Activated CD8-positive, alpha-beta memory T cell treated with anti-CD3 and anti-CD28 coated beads for 48 hours (primary cell): ENCODE measurements at regions not wholly inside any gene's neighbourhood (a gene's known extent, or its start where the extent isn't known, plus 50 kb on each side); places are given as distances from the start of the nearest gene placed in this dataset.

Source experiments
- DNase-seq, 3 experiments: peaks; one replicate each; pipeline ENCODE4 v3.0.0-alpha.2; 2020; ENCODE audit warnings: low read depth in 2 of 3, low spot score in 2 of 3

- no peak for DNase-seq
Measured at GRCh38 chr16:73286346-73287267, 238.7 kb upstream of the ZFHX3 start.

GRCh38 chr16:73285436-73286201 lies 237.7 kb upstream of the ZFHX3 start:
- DNase-seq, result no peak

GRCh38 chr16:73280388-73280787 lies 232.5 kb upstream of the ZFHX3 start:
- no peak for DNase-seq

- no peak for DNase-seq
Measured at GRCh38 chr16:73279451-73279850, 231.5 kb upstream of the ZFHX3 start.

- no peak for DNase-seq
Measured at GRCh38 chr16:73277071-73277470, 229.1 kb upstream of the ZFHX3 start.

GRCh38 chr16:73275448-73275847 lies 227.5 kb upstream of the ZFHX3 start:
- DNase-seq, result no peak

GRCh38 chr16:73275024-73275423 lies 227.1 kb upstream of the ZFHX3 start:
- no peak for DNase-seq

GRCh38 chr16:73274140-73274539 lies 226.2 kb upstream of the ZFHX3 start:
- no peak for DNase-seq

GRCh38 chr16:73268366-73268993 lies 220.6 kb upstream of the ZFHX3 start:
- DNase-seq, result no peak

GRCh38 chr16:73265935-73266334 lies 218.0 kb upstream of the ZFHX3 start:
- no peak for DNase-seq

GRCh38 chr16:73265124-73265837 lies 217.4 kb upstream of the ZFHX3 start:
- no peak for DNase-seq

- DNase-seq, result no peak
Measured at GRCh38 chr16:73262931-73263330, 215.0 kb upstream of the ZFHX3 start.

- DNase-seq, result no peak
Measured at GRCh38 chr16:73255031-73255430, 207.1 kb upstream of the ZFHX3 start.

- DNase-seq, result no peak
Measured at GRCh38 chr16:73253922-73254480, 206.1 kb upstream of the ZFHX3 start.

- no peak for DNase-seq
Measured at GRCh38 chr16:73252446-73252845, 204.5 kb upstream of the ZFHX3 start.

- DNase-seq, result no peak
Measured at GRCh38 chr16:73251608-73252007, 203.7 kb upstream of the ZFHX3 start.

- DNase-seq, result no peak
Measured at GRCh38 chr16:73248316-73248715, 200.4 kb upstream of the ZFHX3 start.

GRCh38 chr16:73240920-73241319 lies 193.0 kb upstream of the ZFHX3 start:
- DNase-seq, result no peak

GRCh38 chr16:73237601-73238000 lies 189.7 kb upstream of the ZFHX3 start:
- DNase-seq, result no peak

GRCh38 chr16:73234496-73234895 lies 186.6 kb upstream of the ZFHX3 start:
- DNase-seq, result no peak
